ENCODE measurements at regions not wholly inside any gene's neighbourhood (a gene's known extent, or its start where the extent isn't known, plus 50 kb on each side); places are given as distances from the start of the nearest gene placed in this dataset.
"Not testable (repeated sequence)": the region's sequence is repeated elsewhere in the genome, so short reads cannot be mapped to it uniquely, and the experiment has no call there.

DNA sequence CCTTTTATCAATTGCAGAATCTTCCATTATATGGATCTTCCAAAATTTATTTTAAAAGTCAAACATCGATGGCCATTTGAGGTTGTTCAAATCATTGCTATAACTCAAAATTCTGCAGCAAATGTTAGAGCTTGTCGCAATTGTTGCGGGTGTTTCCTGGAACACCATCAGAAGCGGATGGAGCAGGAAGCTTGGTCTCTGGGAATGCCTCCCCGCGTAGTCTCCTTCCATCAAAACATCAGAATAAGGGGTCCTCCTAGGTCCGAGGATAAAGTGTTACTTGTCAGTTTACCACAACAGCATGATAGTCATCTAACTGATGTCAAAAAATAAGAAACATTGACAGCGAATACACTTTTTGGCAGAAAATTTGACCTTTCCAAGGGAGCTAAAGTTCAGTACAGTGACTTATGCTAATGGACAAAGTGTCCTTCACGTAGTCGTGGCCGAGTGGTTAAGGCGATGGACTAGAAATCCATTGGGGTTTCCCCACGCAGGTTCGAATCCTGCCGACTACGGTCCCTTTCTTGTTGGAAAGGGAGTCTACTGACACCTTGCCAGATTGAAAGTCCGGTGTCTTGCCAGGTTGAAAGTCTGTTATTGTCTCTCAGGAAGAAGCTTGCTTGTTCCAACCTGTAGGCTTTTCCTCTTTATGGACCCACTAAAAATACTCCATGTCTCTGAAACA is 59.0 kb upstream of the ZNF184 start:
- no peak overlapping the region for H3K4me2 ChIP-seq (ENCODE audit: low read depth, low read length)
- ATAC-seq: no peak
- no peak overlapping the region for H3K27ac ChIP-seq (ENCODE audit: extremely low read length, insufficient read depth, low read length)
- 0 out of 2 replicates have a peak, but pooled peaks cover 8% of the 10 kb centered on the region for H3K4me1 ChIP-seq (ENCODE audit: insufficient read depth, low read length)
- TF ChIP-seq CHCHD3 (CRISPR knock-in tag; IDR thresholded peaks at IDR 0.05) (no peak), ZNF614 (CRISPR knock-in tag; IDR thresholded peaks at IDR 0.05; ENCODE audit: borderline replicate concordance) (peak; percentile 91; the same call in 1 of the 2 replicates)
- BruUV-seq (replicated peaks): no TSS peak
- no peaks in the 10 kb centered on the region for H3K79me2 ChIP-seq (ENCODE audit: insufficient read depth, low read length)
- no peak overlapping the region for H2AFZ ChIP-seq (ENCODE audit: low read length)
- ChIA-PET CTCF (ENCODE audit: low intra/inter-chr PET ratio, low total read pairs) (no interaction called here), POLR2A (interaction anchor here (0.6 kb wide), 1 partner anchor 253 kb away, joined by 3 read pairs; no protein-coding TSS in a partner anchor)
- H3K9me3 ChIP-seq (ENCODE audit: low read length): no peaks in the 10 kb centered on the region
- in situ Hi-C loops (cut with HindIII; ENCODE audit: extremely low pct_ligation_motif_present, low pct_unique_long_range_greater_than_20kb): no loop called here
- peak; percentile 57 for FAIRE-seq
- no peak overlapping the region for H3K4me3 ChIP-seq (replicated peaks in 1 of 3; ENCODE audit: insufficient read depth in 1 of 3, low read depth in 2 of 3, low read length in 3 of 3)
- no peaks in the 10 kb centered on the region for H3K27me3 ChIP-seq (ENCODE audit: control insufficient read depth in 1 of 2, insufficient read depth in 2 of 2, low read length in 2 of 2)
- 43% methylated on average over 17 of the region's 17 CpGs for WGBS (ENCODE audit: low lambda C conversion rate)
- H3K36me3 ChIP-seq (replicated peaks in 1 of 2; ENCODE audit: control insufficient read depth in 1 of 2, insufficient read depth in 2 of 2, low read length in 2 of 2): no peaks in the 10 kb centered on the region
- no peaks in the 10 kb centered on the region for H4K20me1 ChIP-seq (ENCODE audit: insufficient read depth, low read length)
- DNase-seq (ENCODE audit: low spot score): no peak
- intact Hi-C loops (cut with micrococcal nuclease; ENCODE audit: unreplicated experiment): no loop called here
- H3K9ac ChIP-seq (ENCODE audit: insufficient read depth, low read depth, low read length): no peak overlapping the region

DNA sequence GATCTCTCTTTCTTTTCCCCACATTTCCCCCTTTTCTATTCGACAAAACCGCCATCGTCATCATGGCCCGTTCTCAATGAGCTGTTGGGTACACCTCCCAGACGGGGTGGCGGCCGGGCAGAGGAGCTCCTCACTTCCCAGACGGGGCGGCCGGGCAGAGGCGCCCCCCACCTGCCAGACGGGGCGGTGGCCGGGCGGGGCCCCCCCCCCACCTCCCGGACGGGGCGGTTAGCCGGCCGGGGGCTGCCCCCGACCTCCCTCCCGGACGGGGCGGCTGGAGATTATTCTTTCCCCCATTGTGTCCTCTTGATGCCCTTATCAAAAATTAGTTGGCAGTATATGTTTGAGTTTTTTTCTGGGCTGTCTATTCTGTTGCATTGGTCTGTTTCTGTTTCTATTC is 56.9 kb upstream of the ZNF184 start:
- in situ Hi-C loops (cut with HindIII; ENCODE audit: extremely low pct_ligation_motif_present, low pct_unique_long_range_greater_than_20kb); H3K27me3 ChIP-seq (ENCODE audit: control insufficient read depth in 1 of 2, insufficient read depth in 2 of 2, low read length in 2 of 2); DNase-seq (ENCODE audit: low spot score); H3K9ac ChIP-seq (ENCODE audit: insufficient read depth, low read depth, low read length); H3K4me3 ChIP-seq (replicated peaks in 1 of 3; ENCODE audit: insufficient read depth in 1 of 3, low read depth in 2 of 3, low read length in 3 of 3); POLR2A ChIA-PET; CTCF ChIA-PET (ENCODE audit: low intra/inter-chr PET ratio, low total read pairs); H3K27ac ChIP-seq (ENCODE audit: extremely low read length, insufficient read depth, low read length); H3K36me3 ChIP-seq (replicated peaks in 1 of 2; ENCODE audit: control insufficient read depth in 1 of 2, insufficient read depth in 2 of 2, low read length in 2 of 2); H4K20me1 ChIP-seq (ENCODE audit: insufficient read depth, low read length); BruUV-seq (replicated peaks); H3K4me2 ChIP-seq (ENCODE audit: low read depth, low read length); H3K4me1 ChIP-seq (ENCODE audit: insufficient read depth, low read length); intact Hi-C loops (cut with micrococcal nuclease; ENCODE audit: unreplicated experiment); FAIRE-seq; H2AFZ ChIP-seq (ENCODE audit: low read length); H3K9me3 ChIP-seq (ENCODE audit: low read length); ATAC-seq; H3K79me2 ChIP-seq (ENCODE audit: insufficient read depth, low read length): not testable (repeated sequence)
- 54% methylated on average over 24 of the region's 24 CpGs for WGBS (ENCODE audit: low lambda C conversion rate)

Data from HepG2 (cell line).